T47D (cell line): ENCODE measurements at regions not wholly inside any gene's neighbourhood (a gene's known extent, or its start where the extent isn't known, plus 50 kb on each side); places are given as distances from the start of the nearest gene placed in this dataset.

Source experiments
- DNase-seq, 2 experiments: peaks; one replicate each; pipeline versions ENCODE4 v3.0.0 to v3.0.0-alpha.2; 2011 to 2012; ENCODE audit warnings: low read depth in 1 of 2, low spot score in 1 of 2
- JUND ChIP-seq: IDR thresholded peaks from 2 replicates; pipeline ENCODE4 v1.6.1; 2012; ENCODE audit warnings: low read depth
- in situ Hi-C: cut with HindIII; loops from 2 replicates; pipeline ENCODE4 v1.10.0; 2016; ENCODE audit warnings: low sequenced_read_pairs, low pct_unique_long_range_greater_than_20kb

DNA sequence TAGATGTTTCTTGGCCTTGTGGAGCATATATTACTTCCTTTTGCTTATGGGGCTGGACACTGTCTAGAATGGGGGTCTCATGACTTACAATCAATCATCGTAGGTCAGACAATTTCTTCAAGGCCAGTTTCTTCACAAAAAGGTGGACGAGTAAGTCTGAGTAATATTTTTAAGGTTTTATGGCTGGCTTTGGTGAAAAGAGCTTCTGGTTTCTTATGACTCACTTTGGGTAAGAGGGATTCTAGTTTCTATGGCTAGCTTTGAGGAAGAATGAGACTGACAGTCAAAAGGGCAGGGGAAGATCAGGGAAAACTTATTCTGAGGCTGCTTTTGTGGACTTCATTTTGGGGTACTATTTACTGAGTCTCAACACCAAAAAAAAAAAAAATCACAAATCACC, 2067.2 kb upstream of the C9orf72 start:
- no peak for DNase-seq
- in situ Hi-C loops: no loop called here
- TF ChIP-seq JUND: no peak

- no peak for TF ChIP-seq JUND
- in situ Hi-C loops: no loop called here
- no peak for DNase-seq
These were observed 2071.2 kb upstream of the C9orf72 start for GRCh38 chr9:29644514-29644913.

DNA sequence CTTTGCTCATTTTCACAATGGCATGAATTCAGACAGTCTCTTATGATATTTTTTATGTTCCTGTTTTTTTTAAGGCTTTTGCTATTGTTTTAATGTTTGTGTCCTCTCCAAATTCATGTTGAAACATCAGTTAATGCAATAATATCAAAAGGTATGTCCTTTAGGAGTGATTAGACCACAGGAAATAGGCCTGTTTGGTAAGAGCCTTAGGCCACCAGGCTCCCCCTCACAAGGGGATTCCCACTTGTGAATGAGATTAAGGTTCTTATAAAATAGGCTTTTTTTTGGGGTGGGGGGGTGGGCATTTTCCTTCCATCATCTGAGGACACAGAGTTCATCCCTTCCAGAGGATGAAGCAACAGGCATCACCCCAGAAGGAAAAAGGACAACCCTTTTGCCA, 2074.2 kb upstream of the C9orf72 start:
- DNase-seq: no peak
- TF ChIP-seq JUND: no peak
- in situ Hi-C loops: no loop called here

DNA sequence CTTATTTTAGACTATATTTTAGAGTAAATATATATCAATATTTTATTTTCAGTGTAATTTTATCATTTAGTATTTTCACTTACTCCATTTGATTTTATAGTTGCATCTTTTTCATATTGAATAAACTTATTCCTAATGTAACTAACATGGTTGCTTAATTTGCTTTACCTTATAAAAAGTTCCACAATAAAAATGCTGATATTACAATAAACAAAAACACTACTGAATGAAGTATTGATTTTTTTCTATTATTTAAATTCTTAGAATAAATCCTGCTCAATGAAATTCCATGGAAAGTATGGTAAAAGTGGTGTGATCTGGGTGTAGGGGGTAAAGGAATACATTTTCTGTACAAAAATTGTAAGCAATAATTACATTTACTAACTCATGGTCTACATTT, 2074.9 kb upstream of the C9orf72 start:
- in situ Hi-C loops: no loop called here
- DNase-seq: no peak
- no peak for TF ChIP-seq JUND

DNA sequence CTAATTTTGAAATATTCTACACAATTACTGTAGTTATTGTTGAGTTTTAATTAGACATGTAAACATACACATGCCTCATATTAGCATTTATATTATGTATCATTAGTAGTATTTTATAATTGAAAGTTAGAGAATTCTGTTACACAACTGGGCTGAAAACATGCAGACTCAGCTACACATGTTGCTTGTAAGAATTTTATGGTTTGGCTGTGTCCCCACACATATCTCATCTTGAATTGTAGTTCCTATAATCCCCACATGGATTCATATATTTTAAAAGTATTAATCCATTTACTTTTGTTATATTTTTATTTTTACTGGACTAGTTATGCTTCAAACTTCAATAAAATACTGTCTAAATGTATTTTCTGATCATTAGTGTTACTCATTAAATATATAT, 2075.3 kb upstream of the C9orf72 start:
- in situ Hi-C loops: no loop called here

GRCh38 chr9:29656641-29657406, 2083.5 kb upstream of the C9orf72 start:
- in situ Hi-C loops: no loop called here
- DNase-seq: no peak
- TF ChIP-seq JUND: no peak

More for the DNA sequence above, 2075.3 kb upstream of the C9orf72 start:
- no peak for TF ChIP-seq JUND
- DNase-seq: no peak

- in situ Hi-C loops: no loop called here
- no peak for TF ChIP-seq JUND
- no peak for DNase-seq
These were observed 2084.5 kb upstream of the C9orf72 start for GRCh38 chr9:29657821-29658220.

DNA sequence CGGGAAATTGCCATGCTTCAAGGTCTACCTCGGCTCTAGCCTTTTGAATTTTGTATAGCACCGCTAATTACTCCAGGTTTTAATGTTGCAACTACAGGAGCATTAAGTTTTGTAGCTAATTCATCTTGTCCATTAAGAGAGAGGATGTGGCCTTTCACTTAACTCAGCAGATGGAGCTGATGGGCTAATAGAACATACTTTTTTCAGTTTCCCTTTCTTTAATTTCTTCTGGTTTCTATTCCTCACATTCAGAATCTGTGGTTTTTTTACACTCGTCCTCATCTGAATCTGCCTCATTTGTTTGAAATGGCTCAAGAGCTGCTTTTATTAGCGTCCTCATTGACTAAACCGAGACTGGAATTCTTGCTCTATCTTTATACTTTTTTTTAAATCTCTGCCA, 2085.7 kb upstream of the C9orf72 start:
- in situ Hi-C loops: no loop called here
- no peak for DNase-seq
- TF ChIP-seq JUND: no peak

DNA sequence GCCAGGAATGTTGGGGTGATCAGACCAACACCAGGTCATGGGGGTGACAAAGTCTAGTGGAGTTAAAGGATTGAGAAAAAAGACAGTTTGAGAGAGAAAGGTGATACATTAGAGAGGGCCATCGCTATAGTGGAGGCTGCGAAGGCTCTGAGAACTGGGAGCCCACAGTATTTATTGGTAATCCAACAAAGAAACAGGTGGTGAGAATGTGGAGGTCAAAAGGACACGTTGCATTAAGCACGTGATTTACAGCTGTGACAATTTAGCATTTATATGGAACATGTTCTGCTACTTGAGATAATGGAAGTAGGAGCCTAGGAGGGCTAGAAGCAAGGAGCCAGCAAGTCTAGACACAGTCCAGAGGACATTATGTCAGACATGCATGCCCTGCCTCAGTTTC, 2086.5 kb upstream of the C9orf72 start:
- TF ChIP-seq JUND: no peak
- in situ Hi-C loops: no loop called here
- DNase-seq: no peak

- in situ Hi-C loops: no loop called here
- no peak for DNase-seq
- no peak for TF ChIP-seq JUND
These were observed 2095.5 kb upstream of the C9orf72 start for GRCh38 chr9:29668732-29669131.

DNA sequence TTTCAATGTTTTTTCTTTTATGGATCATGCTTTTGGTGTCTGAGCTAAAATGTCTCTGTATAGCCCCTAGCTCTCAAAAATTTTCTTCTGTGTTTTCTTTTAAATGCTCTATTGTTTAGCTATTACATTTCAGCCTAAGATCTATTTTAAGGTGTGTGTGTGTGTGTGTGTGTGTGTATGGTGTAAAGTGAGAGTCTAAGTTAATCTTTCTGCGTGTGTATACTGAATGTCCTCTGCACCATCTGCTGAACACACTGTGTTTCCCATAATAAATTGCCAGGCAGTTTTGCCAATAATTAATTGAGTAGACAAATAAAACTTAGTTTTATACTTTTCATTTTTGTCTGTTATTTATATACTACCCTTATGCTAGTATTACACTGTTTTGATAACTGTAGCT, 2096.3 kb upstream of the C9orf72 start:
- DNase-seq: no peak
- in situ Hi-C loops: no loop called here
- TF ChIP-seq JUND: no peak

- TF ChIP-seq JUND: no peak
- in situ Hi-C loops: no loop called here
These were observed 2112.2 kb upstream of the C9orf72 start for GRCh38 chr9:29685531-29685930.

DNA sequence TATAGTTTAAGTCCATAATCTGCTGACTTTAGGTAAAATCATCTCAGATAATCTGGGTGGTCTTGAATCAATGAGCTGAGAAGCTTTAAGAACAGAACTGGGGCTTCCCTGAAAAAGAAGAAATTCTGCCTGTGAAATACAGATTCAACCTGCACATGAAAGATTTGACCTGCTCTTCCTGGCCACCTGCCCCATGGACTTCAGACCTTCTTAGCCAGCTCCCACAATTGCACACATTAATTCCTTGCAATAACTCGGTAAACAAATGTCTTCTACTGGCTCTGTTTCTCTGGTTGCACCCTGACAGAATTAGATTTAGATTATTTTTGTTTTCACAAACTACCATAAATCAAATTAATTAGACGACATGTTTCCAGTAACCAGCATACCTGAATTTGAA, 2117.9 kb upstream of the C9orf72 start:
- in situ Hi-C loops: no loop called here
- no peak for DNase-seq
- TF ChIP-seq JUND: no peak

More at GRCh38 chr9:29685531-29685930, 2112.2 kb upstream of the C9orf72 start:
- no peak for DNase-seq
